ENCODE measurements at regions not wholly inside any gene's neighbourhood (a gene's known extent, or its start where the extent isn't known, plus 50 kb on each side); places are given as distances from the start of the nearest gene placed in this dataset.

DNA sequence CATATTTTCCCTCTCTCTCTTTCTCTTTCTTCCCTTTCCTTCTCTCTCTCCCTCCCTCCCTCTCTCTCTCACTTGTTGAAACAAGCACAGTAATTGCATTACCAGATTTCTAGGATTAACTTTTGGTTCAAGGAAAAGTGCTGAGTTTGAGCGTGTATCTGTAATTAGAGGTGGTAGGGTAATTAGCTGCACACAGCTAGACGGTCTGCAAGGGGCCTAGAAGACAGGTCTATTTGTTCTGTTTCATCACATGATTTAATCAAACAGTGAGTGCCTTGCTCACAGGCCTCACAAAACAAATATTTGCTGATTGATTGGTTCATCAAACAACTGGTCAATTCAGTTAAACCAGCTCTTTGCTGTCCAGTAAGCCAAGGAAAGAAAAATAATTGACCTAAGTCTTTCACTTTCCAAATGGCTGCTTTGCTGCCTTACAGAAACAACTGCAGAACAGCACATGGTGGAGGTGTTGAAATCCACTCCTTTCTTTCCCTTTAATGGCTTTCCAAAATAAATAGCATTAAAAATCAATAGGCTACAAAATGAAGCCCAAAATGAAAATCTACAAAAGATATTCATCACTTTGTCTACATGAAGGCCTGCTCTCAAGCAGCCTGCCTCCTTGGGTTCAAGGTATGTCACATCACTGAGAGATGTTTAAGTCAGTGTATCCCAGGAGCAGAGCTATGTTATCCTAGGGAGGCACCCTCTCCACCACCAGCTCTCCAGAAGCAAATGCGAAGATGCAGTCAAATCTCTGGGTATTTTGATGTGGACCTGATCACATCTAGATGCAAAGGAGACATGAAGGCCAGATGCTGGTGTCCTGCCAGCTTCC is 264.4 kb upstream of the SIX2 start:
- DNase-seq: peak; percentile 81

DNA sequence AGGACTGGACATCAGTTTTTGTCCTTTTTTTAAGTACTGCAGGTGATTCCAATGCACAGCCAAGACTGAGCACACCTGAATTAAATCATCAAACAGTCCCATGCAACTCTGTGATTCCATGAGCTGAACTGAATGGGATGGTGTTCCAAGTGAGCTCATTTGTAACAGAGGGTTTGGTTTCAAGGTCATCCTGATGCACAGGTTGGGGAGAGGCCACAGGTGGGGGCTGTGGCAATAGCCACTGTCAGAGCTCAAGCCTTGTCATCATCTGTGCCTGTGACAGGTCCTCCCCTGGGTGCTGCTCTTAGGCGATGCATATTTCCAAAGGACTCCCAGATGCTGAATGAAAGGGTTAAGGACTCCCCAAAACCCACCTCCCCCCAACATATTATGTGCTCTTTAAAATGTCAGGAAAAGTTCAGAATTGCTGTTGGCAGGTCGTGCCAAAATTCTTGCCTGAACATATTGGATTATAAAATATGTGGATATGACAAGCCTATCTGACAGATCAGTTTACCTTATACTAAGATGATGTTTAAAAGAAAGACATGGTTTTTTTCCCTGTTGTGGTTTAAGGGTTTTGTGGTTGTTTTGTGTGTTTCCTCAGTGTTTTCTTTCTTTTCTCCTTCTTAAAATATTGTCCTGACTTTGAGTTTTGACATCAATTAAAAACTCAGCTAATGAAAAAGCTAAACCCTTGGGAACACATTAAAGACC is 263.5 kb upstream of the SIX2 start:
- DNase-seq: peak; percentile 24

DNA sequence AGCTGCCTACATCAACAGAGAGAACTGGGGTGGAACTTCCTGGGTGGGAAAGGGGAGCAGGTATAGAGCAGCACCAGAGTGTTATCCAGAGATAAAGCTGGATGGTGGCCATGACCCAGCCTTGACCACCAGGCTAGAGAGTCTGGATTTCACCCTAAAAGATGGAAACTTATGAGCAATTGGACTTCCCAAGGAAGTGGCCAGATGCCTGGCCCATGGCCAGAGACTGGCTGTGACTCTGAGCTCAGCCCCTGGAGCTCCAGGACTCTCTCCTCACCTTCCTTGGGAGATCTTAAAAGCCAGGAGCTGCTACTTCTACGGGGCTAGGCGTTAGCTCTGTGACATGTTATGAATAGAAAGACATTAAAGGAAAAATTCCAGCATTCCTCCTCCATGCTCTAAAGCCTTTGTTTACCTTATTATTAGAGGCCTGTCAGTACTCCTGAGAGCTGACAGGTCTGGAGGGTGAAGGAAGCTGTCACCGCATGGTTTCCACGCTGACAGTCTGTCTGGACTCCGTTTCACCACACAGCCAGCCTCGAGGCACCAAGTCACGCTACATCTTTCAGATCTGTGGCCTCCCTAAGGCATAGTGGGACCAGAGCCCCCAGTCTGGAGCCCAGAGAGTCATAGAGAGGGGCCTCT is 260.0 kb upstream of the SIX2 start:
- DNase-seq: no peak

DNA sequence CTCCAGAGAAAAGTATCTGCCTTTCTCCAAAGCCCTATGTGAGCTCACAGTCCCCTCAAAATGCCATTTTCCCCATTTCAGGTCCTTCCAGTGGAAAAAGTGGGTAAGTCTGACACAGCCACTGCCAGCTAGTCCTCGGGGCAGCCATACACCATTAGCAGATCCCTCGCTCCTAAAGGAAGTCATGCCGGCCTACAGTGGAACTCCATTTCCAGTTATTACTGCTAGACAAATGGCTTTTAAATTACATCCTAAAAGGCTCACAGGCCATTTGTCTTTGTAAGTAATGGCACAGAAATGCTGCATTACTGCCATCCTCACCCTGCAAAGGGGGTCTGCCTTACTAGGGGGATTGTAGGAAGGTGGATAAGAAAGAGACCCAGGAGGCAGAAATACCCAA is 259.4 kb upstream of the SIX2 start:
- DNase-seq: no peak

DNA sequence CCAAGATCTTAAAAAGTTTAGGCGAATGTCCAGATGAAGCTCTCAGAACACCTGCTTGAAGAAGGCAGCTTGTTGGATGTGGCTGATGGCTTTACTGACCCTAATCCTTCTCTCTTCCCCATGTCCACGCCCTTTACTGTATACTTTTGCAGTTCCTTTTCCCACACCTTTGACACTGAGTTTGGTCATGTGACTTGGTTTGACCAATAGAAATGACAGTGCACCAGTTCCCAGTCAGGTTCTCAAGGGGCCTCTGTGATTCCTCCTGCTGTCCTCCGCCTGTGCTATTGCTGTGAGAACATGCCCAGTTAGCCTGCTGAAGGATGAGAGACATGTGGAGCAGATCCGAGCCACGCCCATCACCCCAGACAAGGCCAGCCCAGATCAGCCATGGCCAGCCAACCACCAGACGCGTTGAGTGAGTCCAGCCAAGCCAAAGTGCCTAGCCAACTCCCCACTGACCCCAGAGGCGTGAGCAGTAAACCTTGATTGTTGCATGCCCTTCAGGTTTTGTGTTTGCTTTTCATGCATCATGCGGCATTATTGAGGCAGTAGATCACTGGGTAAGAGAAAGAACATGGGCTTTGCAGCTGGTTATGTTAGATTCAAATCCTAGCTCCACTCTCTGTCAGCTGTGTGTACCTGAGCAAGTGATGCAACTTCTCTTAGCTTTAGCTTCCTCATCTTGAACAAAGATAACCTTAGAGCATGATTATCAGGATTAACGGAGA is 258.0 kb upstream of the SIX2 start:
- no peak for DNase-seq

DNA sequence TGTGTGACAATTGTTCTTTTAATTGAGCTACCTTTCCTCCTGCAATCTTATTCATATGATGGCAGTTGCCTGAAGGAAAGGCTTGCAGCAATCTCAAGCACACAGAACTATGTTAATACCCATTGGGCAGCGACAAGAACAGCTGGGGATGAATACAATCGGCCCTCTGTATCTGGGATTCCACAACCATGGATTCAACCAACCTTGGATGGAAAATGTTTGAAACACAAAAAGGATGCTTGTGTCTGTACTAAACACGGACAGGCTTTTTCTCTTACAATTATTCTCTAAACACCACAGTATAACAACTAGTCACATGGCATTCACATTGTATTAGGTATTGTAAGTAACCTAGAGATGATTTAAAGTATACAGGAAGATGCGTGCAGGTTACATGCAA is 256.1 kb upstream of the SIX2 start:
- DNase-seq: no peak

DNA sequence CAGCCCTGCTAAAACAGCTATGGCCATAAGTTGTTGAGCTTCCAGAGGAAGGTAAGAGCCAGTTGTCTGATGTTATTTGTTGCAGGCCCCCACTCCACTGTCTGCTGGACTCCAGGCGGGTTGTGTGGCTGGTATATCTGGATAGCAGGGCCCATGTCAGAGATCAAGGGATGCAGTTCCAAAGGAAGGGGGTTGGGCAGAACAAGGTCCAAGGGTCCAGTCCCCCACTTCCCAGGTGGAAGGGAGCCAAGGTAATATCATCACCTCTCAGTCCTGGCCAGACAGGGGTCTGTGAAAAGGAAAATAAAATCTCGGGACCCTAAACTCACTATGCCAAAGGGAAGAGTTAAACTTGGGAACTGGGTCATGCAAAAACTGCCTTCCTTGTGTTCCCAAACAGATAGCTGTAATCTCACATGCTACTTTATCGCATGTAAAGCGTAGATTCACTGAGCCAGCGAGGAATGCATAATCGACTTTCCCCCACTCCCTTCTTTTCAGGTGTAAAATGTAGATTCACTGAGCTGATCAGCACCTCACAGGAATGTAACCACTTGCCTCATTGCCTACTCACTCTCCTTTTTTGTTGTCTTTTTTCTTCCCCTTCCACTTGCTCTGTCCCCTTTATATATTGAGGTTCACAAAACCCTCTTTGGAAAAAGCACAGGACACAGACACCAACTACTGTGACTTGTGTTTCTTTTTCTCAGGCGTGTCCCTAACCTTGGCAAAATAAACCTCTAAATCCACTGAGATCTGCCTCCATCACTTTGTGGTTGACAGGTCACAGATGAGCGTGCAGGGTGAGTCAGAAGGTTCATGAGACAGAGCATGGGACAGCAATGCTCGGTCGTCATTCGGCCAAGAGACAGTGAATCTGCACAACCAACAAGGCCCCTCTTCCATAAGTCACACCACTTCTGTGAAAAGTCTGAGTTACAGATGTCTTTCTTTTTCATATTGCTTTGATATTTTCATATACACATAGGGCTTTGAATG is 255.3 kb upstream of the SIX2 start:
- no peak for DNase-seq

DNA sequence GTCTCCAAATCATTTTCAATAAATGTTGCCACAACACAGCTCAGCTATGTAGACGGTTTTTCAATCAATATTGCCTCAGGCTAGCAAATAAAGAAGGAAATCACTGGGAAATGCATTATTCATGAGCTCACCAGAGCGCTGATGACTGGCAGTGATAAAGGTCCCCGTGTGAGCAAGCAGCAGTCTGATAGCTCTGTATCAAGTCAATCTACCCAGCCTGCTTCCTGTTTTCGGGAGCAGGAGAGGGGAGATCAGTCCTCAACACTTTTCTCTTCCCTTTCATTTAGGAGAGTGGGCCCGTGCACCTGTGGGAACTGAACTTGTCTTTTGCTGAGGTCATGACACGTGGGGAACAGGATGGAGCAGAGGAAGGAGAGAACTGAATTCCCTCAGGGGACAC is 253.9 kb upstream of the SIX2 start:
- no peak for DNase-seq

DNA sequence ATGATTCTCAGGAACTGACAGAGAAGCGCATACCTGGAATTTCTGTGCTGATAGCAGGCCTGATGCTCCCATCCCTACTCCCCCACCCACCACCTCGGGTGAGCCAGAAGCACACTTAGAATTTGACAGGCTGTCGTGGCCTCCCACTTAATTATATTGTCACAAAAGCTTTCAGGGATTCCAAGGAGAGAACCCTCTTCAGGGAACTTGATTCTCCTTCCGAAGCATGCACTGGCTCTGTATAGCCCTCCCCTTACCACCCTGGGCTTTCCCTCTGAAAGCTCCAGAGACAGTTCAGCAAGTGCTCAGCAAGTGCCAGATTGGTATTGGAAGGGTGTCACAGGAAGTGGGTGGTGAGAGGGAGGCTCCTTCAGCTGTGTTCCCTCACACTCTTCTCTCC is 252.5 kb upstream of the SIX2 start:
- no peak for DNase-seq

DNA sequence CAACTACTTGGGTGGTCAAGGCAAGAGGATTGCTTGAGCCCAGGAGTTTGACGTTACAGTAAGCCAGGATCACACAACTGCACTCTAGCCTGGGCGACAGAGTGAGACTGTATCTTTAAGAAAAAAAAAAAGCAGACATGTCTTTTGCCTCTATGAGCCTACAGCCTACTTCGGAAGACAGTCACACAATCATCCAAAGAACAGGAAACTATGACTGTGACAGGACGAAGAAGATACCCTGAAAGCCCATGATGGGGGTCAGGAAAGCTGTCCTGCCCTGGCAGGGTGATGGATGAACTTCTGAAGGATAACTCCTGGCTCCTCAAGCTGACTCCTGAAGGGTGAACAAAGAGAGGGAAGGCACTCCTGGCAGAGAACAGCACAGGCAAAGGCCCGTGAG is 251.7 kb upstream of the SIX2 start:
- DNase-seq: no peak

DNA sequence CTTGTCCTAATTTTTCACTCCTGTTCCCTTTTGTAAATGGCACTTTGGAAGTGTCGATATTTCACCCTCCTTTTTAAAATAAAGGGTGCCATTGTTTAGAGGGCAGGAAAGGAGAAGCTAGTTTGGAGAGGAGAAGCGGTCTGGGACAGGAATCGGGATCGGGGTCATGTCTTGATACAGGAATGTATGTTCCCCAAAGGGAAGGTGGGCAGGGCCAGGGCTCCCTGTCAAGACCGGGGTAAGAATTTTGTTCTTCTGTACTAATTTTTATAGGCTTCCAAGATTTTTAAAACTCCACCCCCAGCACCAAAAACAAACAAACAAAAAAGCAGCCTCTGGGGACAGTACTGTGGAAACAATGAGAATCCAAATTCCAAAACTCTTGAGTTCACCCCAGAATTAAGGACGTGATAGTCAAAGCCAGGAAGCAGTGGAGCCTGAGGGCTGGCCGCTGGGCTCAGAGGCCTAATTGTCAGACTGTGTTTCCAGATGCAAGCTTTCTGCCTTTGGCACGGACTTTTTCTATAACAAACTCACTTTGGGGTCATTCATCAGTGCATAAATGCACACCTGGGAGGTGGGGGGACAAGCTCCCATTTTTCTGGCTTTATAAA is 250.4 kb upstream of the SIX2 start:
- DNase-seq: no peak

DNA sequence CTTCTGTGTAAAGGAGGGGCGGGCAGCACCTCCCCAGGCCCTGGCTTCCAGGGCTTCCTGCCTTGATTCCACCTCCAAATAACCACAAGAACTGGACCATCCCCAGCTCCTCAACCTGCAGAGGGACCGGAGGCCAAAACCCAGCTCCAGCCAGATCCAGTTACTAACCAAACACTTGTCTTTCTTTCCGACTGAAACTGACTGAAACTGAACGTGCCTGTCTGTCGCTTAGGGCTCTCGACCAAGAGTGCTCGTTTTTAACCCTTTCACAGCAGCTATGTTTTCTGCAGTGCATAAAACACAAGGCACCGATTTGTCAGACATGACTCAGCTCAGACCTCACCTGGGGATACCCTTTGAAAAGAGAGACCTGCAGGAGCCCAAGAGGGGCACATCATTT is 249.9 kb upstream of the SIX2 start:
- DNase-seq: peak; percentile 54

DNA sequence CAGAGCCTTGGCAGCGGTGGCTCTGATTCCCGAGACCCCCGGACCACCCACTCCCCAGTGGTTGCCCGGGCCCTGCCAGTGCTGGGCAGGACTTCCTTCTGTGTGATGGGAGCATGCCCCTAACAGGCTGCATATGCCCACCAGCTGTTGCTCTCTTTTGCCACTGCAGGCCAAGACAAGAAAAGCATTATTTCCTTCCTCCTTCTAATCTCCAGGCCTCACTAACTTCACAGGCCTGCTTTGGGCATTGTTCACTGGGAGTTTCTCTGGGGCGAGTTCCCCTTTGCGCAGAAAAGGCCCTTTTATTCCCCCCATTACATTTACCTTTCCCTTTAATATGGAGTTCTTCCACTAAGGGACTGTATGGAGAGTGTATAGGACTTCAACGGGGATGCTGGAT is 249.1 kb upstream of the SIX2 start:
- DNase-seq: no peak

DNA sequence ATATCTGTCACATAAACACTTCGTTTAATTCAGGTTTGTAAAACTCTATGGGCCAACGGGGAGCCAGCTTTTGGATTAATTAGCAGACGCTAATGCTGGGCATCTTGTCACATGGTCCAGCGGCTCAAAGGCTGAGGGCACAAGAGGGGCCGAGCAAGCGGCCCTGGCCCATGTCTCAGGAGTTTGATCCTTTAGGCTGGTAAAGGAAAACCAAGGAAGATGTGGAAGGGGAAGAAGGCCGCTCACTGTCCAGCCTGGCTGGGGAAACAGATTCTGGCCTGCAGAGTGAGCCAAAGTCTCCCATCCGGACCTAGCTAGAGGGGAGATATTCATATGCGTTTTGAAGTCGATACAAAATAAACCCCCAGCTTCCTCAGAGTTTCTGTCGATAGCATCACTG is 248.6 kb upstream of the SIX2 start:
- DNase-seq: no peak

DNA sequence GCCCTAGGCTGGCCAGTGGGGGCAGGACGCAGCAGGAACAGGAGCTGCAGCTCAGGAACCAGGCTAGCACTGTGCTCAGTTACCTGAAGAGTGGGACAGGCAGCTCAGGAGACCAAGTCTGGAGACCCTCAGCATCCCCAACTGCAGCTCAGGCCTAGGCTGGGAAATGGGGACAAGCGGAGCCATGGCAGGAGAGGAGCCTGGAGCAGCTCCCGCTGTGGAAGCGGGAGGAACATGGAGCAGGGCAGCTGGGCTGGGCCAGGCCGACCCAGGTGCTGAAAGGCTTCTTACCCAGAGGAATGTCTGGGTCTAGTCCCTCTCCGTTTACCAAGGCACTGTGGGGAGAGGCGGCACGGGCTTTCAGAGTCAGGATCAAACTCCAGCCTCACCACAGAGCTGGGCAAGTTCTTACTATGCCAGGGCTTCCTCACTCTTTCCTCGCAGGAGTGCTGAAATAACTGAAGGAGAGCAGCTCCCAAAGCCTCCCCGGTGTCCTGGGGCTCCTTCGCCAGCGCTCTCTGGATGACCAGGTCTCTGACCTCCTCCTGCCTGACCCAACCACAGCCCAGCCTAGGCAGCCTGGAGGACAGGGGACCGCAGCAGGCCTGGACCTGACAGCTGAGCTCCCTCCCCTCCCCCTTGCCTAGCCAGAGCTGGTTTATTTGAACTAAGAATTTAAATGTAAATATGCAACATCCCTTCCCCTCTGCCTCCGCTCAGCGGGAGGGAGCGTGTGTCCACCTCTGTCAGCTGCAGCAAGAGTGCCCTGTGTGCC is 247.8 kb upstream of the SIX2 start:
- no peak for DNase-seq

DNA sequence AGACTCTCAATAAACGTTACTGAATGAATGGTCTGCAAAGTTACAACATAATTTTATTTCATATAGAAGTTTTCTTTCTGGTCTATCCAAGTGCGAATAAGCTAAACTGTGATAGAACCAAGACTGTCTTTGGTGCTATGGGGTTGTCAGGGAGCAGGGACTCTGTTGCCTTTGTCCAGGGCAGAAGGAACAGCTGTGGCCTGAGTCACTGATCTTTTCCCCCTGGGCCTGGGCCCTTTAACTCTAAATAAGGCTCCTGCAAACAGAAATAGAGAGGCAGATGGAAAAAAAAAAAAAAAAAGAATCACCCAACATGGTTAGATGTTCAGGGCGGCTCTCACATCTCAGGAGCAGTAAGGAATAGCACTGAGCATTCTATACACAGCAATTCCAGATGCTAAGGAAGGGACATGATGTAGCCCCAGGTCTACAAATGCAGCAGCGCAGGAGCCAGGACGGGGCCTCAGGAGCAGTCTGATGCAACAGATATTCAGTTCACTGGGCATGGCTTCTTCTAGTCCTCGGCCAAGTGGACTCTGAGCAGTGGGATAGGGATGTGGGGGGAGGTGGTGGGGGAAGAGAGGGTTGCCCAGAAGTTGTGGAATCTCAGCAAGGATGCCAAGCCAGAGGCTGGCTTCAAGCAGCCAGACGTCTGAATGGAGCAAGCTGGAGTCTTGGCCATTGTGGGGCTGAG is 247.1 kb upstream of the SIX2 start:
- no peak for DNase-seq

DNA sequence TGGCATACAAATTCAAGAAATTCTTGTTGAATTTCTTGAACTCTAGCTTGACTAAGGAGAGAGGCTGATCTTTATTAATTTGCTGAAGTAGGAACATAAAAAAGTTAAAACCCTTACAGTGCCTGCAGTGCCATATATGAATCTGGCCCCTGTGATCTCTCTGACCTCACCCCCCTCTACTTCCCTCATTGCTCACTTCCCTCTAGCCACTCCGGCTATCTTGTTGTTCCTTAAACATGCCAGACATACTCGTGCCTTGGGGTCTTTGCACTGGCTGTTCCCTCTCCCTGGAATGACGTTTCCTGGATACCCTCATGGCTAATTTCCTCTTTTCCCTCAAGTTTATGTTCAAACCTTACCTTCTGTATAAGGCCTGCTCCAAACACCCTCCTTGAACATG is 246.3 kb upstream of the SIX2 start:
- DNase-seq: no peak

DNA sequence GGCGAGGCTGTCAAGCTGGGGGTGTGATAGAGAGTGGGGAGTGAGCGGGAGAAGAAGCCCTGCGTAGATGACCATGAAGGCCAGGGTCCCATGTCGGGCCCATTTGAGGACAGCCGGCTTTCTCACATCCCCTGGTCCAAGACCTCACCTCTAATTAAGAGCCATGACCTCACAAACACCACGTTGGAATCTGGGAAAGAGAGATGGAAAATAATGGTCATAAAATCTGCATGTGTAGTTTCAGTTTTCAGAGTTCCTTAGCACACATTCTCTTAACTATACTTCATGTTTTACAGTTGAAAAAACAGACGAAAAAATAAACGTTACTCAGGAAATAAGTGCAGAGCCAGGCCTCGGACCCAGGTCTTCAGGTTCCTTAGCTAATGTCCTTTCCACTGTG is 244.8 kb upstream of the SIX2 start:
- no peak for DNase-seq

DNA sequence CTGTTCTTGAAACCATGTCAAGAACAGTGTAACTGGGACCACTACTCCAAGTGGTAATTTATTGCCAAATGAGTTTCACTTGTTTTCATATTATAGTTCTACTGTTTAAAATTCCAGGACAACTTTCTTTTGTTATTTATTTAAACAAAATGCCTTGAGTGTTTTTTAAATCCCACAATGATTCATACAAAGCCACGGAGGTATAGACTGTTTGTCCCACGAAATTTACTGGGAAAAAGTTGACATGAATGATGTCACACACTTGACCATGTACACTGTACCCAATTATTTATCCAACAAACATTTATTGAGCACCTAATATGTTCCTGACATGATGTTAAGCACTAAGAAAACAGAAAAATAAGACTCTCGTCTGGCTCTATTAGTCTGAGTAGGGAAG is 243.9 kb upstream of the SIX2 start:
- DNase-seq: no peak

DNA sequence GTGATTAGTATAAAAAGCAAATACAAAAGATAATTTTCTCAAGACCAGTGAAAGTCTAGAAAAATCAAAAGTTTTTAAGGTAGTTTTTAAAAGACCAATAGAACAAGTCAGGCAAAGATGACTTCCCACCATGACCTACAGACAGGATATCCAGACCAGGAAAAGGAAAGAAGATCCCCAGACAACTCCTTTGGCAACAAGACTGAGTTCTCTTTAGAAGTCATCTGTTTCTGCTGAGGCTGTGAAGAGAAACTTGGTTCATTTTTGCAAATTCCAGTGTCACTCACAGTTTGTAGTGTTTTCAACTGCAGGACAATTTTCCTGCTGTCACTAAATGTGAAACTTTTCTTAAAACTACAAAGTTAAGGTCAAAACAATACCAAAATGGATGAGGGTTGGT is 240.9 kb upstream of the SIX2 start:
- DNase-seq: no peak

Data from NCI-H1105 treated with DMSO at 0.1 percent for 48 hours (cell line).